Uterus (tissue), 3 donors: ENCODE measurements at regions not wholly inside any gene's neighbourhood (a gene's known extent, or its start where the extent isn't known, plus 50 kb on each side); places are given as distances from the start of the nearest gene placed in this dataset.

Source experiments
- DNase-seq, 2 donors: peaks; one replicate each; pipeline ENCODE4 v3.0.0-alpha.2; 2019 to 2020
- H3K27ac ChIP-seq, 2 donors: fragments of 200-600 bp; sonication (generic); 1 replicate in 1 of 2; 2 replicates in 1 of 2; pipeline ENCODE4 v1.5.1; 2016 to 2018
- H3K27me3 ChIP-seq, 2 donors: fragments of 200-600 bp; sonication (generic); one replicate each; pipeline ENCODE4 v1.5.1; 2018 to 2019; ENCODE audit warnings: control low read depth in 1 of 2
- H3K36me3 ChIP-seq, 2 donors: fragments of 200-600 bp; sonication (generic); one replicate each; pipeline ENCODE4 v1.5.1; 2019; ENCODE audit warnings: control low read depth in 1 of 2
- H3K4me1 ChIP-seq, 2 donors: fragments of 200-600 bp; sonication (generic); one replicate each; pipeline ENCODE4 v1.5.1; 2018 to 2019; ENCODE audit warnings: control low read depth in 1 of 2
- H3K4me3 ChIP-seq, 2 donors: fragments of 200-600 bp; sonication (generic); 1 replicate in 1 of 2; 2 replicates in 1 of 2; pipeline ENCODE4 v1.5.1; 2018 to 2019; ENCODE audit warnings: mild to moderate bottlenecking in 1 of 2
- H3K9me3 ChIP-seq, 2 donors: fragments of 200-600 bp; sonication (generic); one replicate each; pipeline ENCODE4 v1.5.1; 2019; ENCODE audit warnings: control low read depth in 1 of 2
- POLR2A ChIP-seq, 2 donors: fragments of 450-650 bp; IDR thresholded peaks; one replicate each; pipeline ENCODE4 v1.6.1; 2016; ENCODE audit warnings: antibody characterized with exemption in 2 of 2, mild to moderate bottlenecking in 1 of 2, moderate library complexity in 1 of 2
- intact Hi-C: fragments of 100-400 bp; cut with DNase I; formaldehyde crosslinking; loops from one replicate; pipeline ENCODE4 v1.15.1; 2023; ENCODE audit warnings: low total_unique reads
- TF ChIP-seq, protein P1 (sequence below), 4 experiments: fragments of 200-600 bp in 2 of 4; fragments of 450-650 bp in 2 of 4; sonication (generic) in 2 of 4; IDR thresholded peaks; one replicate each; pipeline ENCODE4 v1.5.1; 2016 to 2019; ENCODE audit warnings: antibody characterized with exemption in 4 of 4, mild to moderate bottlenecking in 2 of 4, moderate library complexity in 1 of 4
- donor health status: DM: yes; HTN: yes; CAD: no.

- Histone ChIP-seq H3K27me3 (no peaks in the 10 kb centered on the region), H3K9me3 (no peaks in the 10 kb centered on the region), H3K36me3 (no peaks in the 10 kb centered on the region), H3K4me1 (no peaks in the 10 kb centered on the region), H3K27ac (no peak overlapping the region), H3K4me3 (no peak overlapping the region)
- intact Hi-C loops: no loop called here
- TF ChIP-seq, protein P1, sequence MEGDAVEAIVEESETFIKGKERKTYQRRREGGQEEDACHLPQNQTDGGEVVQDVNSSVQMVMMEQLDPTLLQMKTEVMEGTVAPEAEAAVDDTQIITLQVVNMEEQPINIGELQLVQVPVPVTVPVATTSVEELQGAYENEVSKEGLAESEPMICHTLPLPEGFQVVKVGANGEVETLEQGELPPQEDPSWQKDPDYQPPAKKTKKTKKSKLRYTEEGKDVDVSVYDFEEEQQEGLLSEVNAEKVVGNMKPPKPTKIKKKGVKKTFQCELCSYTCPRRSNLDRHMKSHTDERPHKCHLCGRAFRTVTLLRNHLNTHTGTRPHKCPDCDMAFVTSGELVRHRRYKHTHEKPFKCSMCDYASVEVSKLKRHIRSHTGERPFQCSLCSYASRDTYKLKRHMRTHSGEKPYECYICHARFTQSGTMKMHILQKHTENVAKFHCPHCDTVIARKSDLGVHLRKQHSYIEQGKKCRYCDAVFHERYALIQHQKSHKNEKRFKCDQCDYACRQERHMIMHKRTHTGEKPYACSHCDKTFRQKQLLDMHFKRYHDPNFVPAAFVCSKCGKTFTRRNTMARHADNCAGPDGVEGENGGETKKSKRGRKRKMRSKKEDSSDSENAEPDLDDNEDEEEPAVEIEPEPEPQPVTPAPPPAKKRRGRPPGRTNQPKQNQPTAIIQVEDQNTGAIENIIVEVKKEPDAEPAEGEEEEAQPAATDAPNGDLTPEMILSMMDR (IDR thresholded peaks at IDR 0.05): no peak
- DNase-seq: no peak
Observed at GRCh38 chr15:77719450-77719849, 86.7 kb upstream of the LINGO1 start.

DNA sequence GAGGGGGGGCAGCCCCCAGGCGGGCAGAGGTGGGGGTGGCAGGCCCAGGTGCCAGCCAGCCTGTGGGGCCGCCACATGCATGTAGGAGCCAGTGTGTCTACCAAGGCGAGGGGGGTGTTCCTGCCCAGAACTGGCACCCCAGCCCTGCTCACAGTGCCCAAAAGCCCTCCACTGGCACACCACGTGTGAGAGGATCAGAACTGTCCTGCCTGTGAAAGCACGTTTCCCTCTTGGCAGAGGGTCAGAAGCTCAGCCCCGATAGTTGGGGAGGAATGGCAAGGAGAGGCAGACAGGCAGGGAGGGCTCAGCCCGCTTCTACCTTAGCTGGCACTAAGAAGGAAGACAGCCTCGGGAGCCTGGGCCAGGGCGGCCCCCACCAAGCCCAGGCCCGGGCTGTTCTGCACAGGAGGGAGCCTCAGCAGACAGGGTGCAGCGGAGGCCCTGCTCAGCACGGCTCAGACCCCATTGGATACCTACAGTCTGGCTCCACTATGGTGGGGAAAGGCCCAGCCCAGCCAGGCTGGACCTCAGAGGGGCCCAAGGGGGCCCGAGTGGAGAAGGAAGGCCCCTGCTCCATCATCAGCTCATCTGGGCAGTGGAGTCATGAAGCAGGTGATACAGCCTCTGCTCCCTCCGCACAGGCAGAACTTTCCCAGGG lies 84.8 kb upstream of the LINGO1 start:
- H3K27me3 ChIP-seq: no peaks in the 10 kb centered on the region
- H3K36me3 ChIP-seq: no peaks in the 10 kb centered on the region
- no peaks in the 10 kb centered on the region for H3K4me1 ChIP-seq
- TF ChIP-seq, protein P1 (IDR thresholded peaks at IDR 0.05): no peak
- TF ChIP-seq POLR2A (IDR thresholded peaks at IDR 0.05): no peak
- DNase-seq: no peak
- no peak overlapping the region for H3K4me3 ChIP-seq
- intact Hi-C loops: no loop called here
- H3K27ac ChIP-seq: no peak overlapping the region
- H3K9me3 ChIP-seq: no peaks in the 10 kb centered on the region

DNA sequence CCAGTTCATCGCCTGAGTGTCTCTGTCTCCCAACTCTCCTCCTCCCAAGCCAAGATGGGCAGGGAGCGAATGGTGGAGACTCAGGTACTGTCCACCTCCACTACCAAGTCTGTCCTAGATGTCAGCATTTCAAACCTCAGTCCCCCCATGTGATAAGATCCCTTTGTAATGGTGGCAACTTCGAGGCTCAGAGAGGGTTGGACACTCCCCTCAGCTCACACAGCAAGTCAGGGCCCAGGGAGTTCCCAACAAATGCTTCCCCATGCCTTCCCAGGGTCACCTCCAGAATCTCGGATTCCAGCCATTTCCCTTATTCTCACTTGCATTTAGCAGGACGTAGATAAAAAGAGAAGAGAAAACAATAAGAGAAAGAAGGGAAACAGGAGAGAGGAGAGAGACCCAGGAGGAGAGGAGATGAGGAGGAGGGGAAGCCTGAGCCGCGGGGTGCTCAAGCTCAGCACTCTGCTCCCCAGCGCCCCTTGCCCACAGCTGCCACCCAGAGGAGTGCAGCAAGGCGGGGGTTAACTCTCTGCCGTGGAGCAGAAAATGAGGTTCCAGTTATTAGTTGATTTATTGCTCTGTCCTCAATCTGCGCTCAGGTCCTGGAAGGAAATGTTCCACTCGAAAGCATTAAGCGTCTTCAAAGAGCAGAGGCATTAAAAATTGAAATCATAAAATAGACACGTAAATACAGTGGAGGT lies 84.1 kb upstream of the LINGO1 start:
- Histone ChIP-seq H3K4me1 (no peaks in the 10 kb centered on the region), H3K36me3 (no peaks in the 10 kb centered on the region), H3K9me3 (no peaks in the 10 kb centered on the region), H3K27ac (no peak overlapping the region), H3K4me3 (no peak overlapping the region), H3K27me3 (no peaks in the 10 kb centered on the region)
- DNase-seq: no peak
- TF ChIP-seq, protein P1 (IDR thresholded peaks at IDR 0.05): no peak
- no peak for TF ChIP-seq POLR2A (IDR thresholded peaks at IDR 0.05)
- intact Hi-C loops: no loop called here

- intact Hi-C loops: no loop called here
- Histone ChIP-seq H3K27me3 (no peaks in the 10 kb centered on the region), H3K4me1 (no peaks in the 10 kb centered on the region), H3K36me3 (no peaks in the 10 kb centered on the region), H3K27ac (no peak overlapping the region), H3K9me3 (no peaks in the 10 kb centered on the region), H3K4me3 (no peak overlapping the region)
- TF ChIP-seq, protein P1 (IDR thresholded peaks at IDR 0.05): no peak
- TF ChIP-seq POLR2A (IDR thresholded peaks at IDR 0.05): no peak
- no peak for DNase-seq
Observed at GRCh38 chr15:77715860-77716259, 83.1 kb upstream of the LINGO1 start.

DNA sequence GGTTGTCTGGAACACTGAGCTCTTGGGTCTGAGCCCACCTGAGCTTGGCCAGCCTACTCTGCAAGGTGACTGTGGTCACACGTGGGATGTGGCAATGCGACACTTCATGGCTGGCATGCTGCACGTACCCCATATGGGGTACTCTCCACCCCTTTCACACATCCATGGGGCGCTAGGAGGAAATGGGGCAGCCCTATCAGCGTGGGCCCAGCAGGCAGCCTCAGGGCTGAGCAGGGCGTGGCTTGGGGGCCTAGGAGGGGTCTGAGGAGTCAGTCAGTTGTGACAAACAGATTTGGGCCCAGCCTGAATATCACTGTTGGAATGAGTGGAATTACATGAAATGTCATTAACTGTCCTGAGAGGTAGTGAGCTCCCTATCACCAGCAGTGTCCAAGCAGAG lies 82.3 kb upstream of the LINGO1 start:
- no peak for DNase-seq
- H3K27me3 ChIP-seq: no peaks in the 10 kb centered on the region
- H3K36me3 ChIP-seq: no peaks in the 10 kb centered on the region
- H3K9me3 ChIP-seq: no peaks in the 10 kb centered on the region
- no peaks in the 10 kb centered on the region for H3K4me1 ChIP-seq
- no peak overlapping the region for H3K4me3 ChIP-seq
- H3K27ac ChIP-seq: no peak overlapping the region
- TF ChIP-seq POLR2A (IDR thresholded peaks at IDR 0.05): no peak
- TF ChIP-seq, protein P1 (IDR thresholded peaks at IDR 0.05): no peak
- intact Hi-C loops: no loop called here
